ENCODE measurements at regions not wholly inside any gene's neighbourhood (a gene's known extent, or its start where the extent isn't known, plus 50 kb on each side); places are given as distances from the start of the nearest gene placed in this dataset.
"Not testable (repeated sequence)": the region's sequence is repeated elsewhere in the genome, so short reads cannot be mapped to it uniquely, and the experiment has no call there.

DNA sequence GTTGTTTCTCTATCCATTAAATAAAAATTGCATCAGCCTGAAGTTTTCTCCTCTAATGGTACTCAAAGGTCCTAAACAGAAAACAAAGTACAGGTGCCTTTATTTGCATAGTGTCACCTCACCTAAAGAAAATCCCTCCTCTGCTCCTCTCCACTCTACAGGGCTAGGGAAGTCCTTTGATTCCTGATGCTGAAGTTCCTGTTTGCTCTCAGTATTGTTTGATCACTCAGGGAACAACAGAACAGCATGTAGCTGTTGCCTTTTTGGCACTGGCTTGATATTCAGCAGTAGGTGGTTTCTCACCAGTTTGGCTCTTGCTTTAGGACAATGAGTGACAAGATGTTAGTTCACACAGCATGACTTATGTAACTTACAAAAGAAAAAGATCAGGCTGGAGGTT lies 156.2 kb upstream of the SLC7A11 start:
- TF ChIP-seq, protein P1, sequence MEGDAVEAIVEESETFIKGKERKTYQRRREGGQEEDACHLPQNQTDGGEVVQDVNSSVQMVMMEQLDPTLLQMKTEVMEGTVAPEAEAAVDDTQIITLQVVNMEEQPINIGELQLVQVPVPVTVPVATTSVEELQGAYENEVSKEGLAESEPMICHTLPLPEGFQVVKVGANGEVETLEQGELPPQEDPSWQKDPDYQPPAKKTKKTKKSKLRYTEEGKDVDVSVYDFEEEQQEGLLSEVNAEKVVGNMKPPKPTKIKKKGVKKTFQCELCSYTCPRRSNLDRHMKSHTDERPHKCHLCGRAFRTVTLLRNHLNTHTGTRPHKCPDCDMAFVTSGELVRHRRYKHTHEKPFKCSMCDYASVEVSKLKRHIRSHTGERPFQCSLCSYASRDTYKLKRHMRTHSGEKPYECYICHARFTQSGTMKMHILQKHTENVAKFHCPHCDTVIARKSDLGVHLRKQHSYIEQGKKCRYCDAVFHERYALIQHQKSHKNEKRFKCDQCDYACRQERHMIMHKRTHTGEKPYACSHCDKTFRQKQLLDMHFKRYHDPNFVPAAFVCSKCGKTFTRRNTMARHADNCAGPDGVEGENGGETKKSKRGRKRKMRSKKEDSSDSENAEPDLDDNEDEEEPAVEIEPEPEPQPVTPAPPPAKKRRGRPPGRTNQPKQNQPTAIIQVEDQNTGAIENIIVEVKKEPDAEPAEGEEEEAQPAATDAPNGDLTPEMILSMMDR (IDR thresholded peaks at IDR 0.05; ENCODE audit: low read depth, low read length, missing control alignments) = no peak
- DNase-seq (ENCODE audit: low read depth) = no peak
- no peak overlapping the region for H3K4me3 ChIP-seq (ENCODE audit: low read depth, low read length)

DNA sequence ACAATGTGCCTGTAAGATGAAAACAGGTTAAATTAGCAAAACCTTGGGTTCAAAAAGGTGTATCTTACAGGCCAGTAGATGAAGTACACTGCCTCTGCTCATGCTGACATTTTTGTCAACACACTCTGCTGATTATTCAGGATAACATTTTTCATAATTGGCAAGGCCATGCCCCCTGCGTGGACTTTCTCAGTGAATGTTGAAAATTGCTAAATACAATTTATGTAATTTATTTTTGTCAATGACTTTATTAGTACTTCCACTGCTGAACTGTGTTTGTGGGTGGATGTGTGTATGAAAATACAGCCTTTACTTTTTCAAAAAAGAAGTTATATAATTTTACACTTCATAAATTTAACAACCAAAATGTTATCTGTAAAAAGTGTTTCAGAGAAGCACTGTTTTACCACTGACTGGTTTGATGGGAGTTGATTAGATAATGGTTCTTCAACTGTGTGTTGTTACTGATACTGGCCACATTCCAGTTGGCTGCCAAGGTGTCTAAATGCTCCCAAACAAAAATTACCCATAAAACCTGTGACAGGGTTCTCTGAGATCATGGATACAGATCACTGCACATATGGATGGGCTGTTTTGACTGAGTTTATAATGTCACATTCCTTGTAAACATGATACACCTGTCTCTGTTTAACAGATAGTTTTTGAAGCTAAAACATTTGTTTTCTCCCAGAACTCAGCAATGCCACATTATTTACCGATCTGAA lies 151.9 kb upstream of the SLC7A11 start:
- no peak for DNase-seq (ENCODE audit: low read depth)
- no peak overlapping the region for H3K4me3 ChIP-seq (ENCODE audit: low read depth, low read length)
- TF ChIP-seq, protein P1 (IDR thresholded peaks at IDR 0.05; ENCODE audit: low read depth, low read length, missing control alignments) = no peak

DNA sequence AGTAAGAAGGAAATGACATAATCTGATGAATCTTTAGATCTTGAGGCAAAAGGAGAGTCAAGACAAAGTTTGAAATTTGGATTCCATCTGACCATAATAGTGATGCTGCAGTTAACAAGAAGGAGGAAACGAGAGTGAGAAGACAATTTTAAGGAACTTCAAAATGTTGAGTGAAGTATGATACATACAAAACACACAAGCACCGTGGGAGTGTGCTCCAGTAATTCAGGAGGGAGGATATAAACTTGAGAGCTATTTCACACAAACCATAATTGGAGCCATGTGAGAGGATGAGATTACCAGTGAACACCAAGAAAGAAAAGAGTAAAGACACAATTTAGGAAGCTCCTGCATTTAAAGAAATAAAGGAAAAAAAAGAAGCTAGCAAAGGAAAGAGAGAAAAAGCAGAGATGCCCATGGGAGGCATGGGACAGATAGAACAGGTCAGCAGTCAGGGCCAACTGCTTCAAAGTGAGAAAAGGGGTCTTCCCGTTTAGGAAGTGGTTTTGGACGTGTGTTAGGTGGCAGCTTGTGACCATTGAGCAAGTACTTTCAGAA lies 150.7 kb upstream of the SLC7A11 start:
- TF ChIP-seq, protein P1 (IDR thresholded peaks at IDR 0.05; ENCODE audit: low read depth, low read length, missing control alignments) = no peak
- no peak overlapping the region for H3K4me3 ChIP-seq (ENCODE audit: low read depth, low read length)
- DNase-seq (ENCODE audit: low read depth) = no peak

DNA sequence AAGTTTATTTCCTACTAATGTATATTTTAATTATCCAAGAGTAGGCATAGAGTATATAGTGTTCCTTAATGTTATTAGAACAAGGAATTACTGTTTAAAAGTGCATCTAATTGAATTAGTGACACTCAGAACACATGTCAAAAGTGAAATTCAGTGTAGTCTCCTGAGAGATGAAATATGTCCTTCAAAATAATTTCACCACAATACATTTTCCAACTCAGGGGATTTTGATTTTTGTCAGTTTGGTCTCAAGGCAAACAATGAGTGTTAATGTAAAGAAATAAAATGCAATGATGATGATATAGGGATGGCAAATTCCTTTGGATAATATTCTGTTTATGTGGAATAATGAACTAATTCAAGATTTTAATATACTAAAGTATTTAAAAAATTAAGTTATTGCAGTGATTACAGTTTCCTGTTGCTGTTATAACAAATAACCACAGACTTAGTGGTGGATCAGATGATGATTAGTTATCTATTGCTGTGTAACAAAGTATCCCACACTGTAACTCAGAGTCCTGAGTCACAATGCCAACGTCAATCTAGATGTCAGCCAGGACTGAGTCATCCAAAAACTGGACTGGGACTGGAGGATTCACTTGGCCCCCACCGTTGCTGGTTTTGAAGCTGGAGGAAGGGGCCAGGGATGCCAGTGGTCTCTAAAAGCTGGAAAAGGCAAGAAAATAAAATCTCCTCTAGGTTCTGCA lies 148.0 kb upstream of the SLC7A11 start:
- TF ChIP-seq, protein P1 (IDR thresholded peaks at IDR 0.05; ENCODE audit: low read depth, low read length, missing control alignments) = no peak
- no peak for DNase-seq (ENCODE audit: low read depth)
- no peak overlapping the region for H3K4me3 ChIP-seq (ENCODE audit: low read depth, low read length)

DNA sequence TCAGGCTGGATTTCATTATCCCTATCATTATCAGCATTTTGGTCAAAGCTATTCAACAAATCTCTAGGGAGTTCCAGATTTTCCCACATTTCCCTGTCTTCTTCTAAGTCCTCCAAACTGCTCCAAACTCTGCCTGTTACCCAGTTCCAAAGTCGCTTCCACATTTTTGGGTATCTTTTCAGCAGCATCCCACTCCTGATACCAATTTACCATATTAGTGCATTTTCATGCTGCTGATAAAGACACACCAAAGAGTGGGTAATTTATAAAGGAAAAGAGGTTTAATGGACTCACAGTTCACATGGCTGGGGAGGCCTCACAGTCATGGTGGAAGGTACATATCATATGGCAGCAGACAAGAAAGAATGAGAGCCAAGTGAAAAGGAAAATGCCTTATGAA lies 132.8 kb upstream of the SLC7A11 start:
- H3K4me3 ChIP-seq (ENCODE audit: low read depth, low read length) = no peak overlapping the region
- DNase-seq (ENCODE audit: low read depth) = no peak
- TF ChIP-seq, protein P1 (IDR thresholded peaks at IDR 0.05; ENCODE audit: low read depth, low read length, missing control alignments) = no peak

DNA sequence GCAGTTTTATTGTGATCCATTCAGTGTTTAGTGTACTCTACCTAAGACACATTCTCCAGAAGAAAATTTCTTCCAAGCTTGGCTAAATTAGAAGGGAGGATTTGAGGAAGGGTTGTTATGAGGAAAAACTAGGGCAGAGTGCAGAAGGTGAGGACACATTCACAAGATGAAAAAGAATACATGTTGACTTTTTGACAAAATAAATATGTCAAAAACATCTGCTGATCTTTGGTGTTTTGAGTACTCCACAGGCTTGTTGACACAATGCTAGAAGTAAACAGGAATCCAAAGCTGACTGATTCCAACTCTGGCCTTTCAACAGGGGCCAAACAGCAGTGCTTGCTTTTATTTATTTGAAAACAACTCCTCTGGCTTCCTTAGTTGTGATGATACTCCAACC lies 125.8 kb upstream of the SLC7A11 start:
- DNase-seq (ENCODE audit: low read depth) = no peak
- H3K4me3 ChIP-seq (ENCODE audit: low read depth, low read length) = no peak overlapping the region
- TF ChIP-seq, protein P1 (IDR thresholded peaks at IDR 0.05; ENCODE audit: low read depth, low read length, missing control alignments) = no peak

DNA sequence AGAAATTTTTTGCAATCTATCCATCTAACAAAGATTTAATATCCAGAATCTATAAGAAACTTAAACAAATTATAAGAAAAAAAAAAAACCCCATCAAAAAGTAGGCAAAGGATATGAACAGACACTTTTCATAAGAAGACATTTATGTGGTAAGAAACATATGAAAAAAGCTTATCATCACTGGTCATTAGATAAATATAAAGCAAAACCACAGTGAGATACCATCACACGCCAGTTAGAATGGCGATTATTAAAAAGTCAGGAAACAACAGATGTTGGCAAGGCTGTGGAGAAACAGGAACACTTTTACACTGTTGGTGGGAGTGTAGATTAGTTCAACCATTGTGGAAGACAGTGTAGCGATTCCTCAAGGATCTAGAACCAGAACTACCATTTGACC lies 110.3 kb upstream of the SLC7A11 start:
- H3K4me3 ChIP-seq (ENCODE audit: low read depth, low read length); DNase-seq (ENCODE audit: low read depth): not testable (repeated sequence)

Measured in GM12864 (cell line).